Mononuclear cell (primary cell): ENCODE measurements at regions not wholly inside any gene's neighbourhood (a gene's known extent, or its start where the extent isn't known, plus 50 kb on each side); places are given as distances from the start of the nearest gene placed in this dataset.

Source experiments
- H3K27me3 ChIP-seq: 2 replicates; pipeline ENCODE4 v1.6.0; 2011; ENCODE audit warnings: low read length, control low read depth; ENCODE audit not compliant: insufficient read depth
- H3K4me1 ChIP-seq: 2 replicates; pipeline ENCODE4 v1.5.1; 2011; ENCODE audit warnings: mild to moderate bottlenecking, low read length, control low read depth; ENCODE audit not compliant: insufficient read depth
- H3K4me3 ChIP-seq: 2 replicates; pipeline ENCODE4 v1.5.1; 2011; ENCODE audit warnings: mild to moderate bottlenecking, low read length, moderate library complexity
- H3K9me3 ChIP-seq: 2 replicates; pipeline ENCODE4 v1.5.1; 2011; ENCODE audit warnings: low read depth, mild to moderate bottlenecking, control low read depth, low read length

GRCh38 chr10:33519130-33519860 lies 184.8 kb upstream of the NRP1 start:
- H3K4me3 ChIP-seq = no peak overlapping the region
- H3K27me3 ChIP-seq = peaks cover 8% of the 10 kb centered on the region
- H3K9me3 ChIP-seq = no peaks in the 10 kb centered on the region
- peaks cover 8% of the 10 kb centered on the region for H3K4me1 ChIP-seq

GRCh38 chr10:33510206-33510605 lies 175.7 kb upstream of the NRP1 start:
- Histone ChIP-seq H3K4me3 (no peak overlapping the region), H3K4me1 (peaks cover 34% of the 10 kb centered on the region), H3K9me3 (no peaks in the 10 kb centered on the region), H3K27me3 (no peaks in the 10 kb centered on the region)

DNA sequence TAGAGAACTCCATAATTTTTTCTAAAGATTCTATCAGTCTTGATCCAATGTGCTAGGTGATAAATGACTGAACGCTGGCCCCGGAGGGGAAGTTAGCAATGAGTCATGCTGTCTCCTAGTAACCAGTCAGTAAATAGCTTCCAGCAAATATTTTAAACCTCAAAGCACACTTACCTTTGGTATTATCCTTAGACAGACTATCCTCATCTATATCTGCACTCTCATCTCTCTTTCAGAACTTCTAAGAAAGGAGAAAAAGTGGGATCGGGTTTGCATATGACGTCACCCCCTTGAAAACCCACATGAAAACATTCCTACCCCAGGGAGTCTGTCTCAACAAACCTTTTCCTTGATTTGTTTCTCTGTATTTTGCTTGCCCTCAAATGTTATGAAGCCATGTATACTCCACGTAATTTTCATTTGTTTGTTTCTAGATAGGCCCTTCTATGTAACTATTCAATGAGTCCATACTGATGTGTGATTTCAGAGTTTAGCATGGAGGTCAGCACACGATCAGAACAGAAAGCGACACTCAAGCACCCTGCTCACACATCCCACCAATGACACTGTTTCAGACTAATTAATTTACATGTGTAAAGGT lies 174.9 kb upstream of the NRP1 start:
- Histone ChIP-seq H3K27me3 (no peaks in the 10 kb centered on the region), H3K9me3 (no peaks in the 10 kb centered on the region), H3K4me1 (peaks cover 34% of the 10 kb centered on the region), H3K4me3 (no peak overlapping the region)

DNA sequence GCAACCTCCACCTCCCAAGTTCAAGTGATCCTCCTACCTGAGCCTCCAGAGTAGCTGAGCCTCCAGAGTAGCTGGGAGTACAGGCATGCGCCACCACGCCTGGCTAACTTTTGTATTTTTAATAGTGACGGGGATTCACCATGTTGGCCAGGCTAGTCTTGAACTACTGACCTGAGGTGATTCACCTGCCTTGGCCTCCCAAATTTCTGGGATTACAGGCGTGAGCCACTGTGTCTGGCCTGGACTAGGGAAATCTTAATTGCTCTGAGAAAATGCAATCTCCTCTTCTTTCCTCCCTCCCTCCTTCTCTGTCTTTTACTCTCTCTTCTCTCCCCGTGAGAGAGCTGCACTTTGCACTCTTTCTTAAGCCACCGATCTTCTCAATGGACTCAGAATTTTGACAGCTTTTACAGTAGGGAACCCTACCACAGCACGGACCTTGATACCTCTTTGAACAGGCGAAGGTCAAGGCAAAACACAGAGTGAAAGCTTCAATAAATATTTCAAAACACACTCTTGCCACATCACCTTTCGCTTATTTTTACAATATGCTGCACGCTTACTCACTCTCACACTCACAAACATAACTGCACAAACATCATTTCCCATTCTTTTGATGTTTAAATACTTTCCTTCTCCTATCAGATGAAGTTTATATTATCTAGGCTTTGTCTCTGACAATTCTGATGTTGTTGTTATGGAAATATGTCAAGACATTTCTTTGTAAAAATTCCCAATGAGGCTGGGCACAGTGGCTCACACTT lies 173.4 kb upstream of the NRP1 start:
- H3K4me1 ChIP-seq = peaks cover 34% of the 10 kb centered on the region
- H3K9me3 ChIP-seq = no peaks in the 10 kb centered on the region
- no peak overlapping the region for H3K4me3 ChIP-seq
- H3K27me3 ChIP-seq = no peaks in the 10 kb centered on the region

GRCh38 chr10:33506838-33507661 lies 172.6 kb upstream of the NRP1 start:
- Histone ChIP-seq H3K4me1 (peaks cover 34% of the 10 kb centered on the region), H3K27me3 (no peaks in the 10 kb centered on the region), H3K4me3 (no peak overlapping the region), H3K9me3 (no peaks in the 10 kb centered on the region)

GRCh38 chr10:33506391-33506790 lies 171.9 kb upstream of the NRP1 start:
- Histone ChIP-seq H3K9me3 (no peaks in the 10 kb centered on the region), H3K27me3 (no peaks in the 10 kb centered on the region), H3K4me1 (peaks cover 34% of the 10 kb centered on the region), H3K4me3 (no peak overlapping the region)

- H3K27me3 ChIP-seq = no peaks in the 10 kb centered on the region
- peaks cover under 1% of the 10 kb centered on the region for H3K4me1 ChIP-seq
- no peaks in the 10 kb centered on the region for H3K9me3 ChIP-seq
These were observed 166.7 kb upstream of the NRP1 start for GRCh38 chr10:33501161-33501560.

GRCh38 chr10:33498391-33498891 lies 164.0 kb upstream of the NRP1 start:
- Histone ChIP-seq H3K4me3 (no peak overlapping the region), H3K27me3 (no peaks in the 10 kb centered on the region), H3K9me3 (no peaks in the 10 kb centered on the region), H3K4me1 (no peaks in the 10 kb centered on the region)

More at GRCh38 chr10:33501161-33501560, 166.7 kb upstream of the NRP1 start:
- H3K4me3 ChIP-seq = no peak overlapping the region

- Histone ChIP-seq H3K4me1 (no peaks in the 10 kb centered on the region), H3K4me3 (no peak overlapping the region), H3K9me3 (no peaks in the 10 kb centered on the region), H3K27me3 (no peaks in the 10 kb centered on the region)
These were observed 162.9 kb upstream of the NRP1 start for GRCh38 chr10:33497338-33497737.

GRCh38 chr10:33496096-33496495 lies 161.6 kb upstream of the NRP1 start:
- no peaks in the 10 kb centered on the region for H3K4me1 ChIP-seq

DNA sequence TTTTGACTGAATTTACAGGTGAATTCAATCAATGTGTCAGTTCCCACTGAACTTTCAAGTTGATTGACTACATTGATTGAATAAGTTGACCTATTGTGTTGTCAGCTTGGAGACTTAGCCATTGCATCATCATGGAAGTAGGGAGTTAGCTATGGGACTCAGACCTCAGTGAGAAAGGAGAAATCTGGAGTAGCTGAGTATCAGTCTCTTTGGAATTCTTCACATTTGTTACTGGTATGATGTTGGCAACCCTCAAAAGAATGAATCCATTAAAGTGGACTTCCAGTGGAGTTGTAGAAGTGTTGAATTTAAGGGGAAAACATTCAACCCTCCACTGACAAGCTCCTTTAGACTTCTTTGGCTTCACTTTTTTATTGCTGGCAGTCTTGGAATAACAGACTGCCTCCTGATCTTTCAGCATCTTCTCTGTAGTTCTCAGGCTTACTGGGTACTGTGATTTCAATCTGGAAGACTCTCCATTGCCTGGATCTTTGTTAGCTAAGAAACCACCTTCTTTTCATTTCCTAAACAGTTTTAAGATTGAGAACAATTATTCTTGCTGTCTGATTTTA lies 160.3 kb upstream of the NRP1 start:
- H3K4me3 ChIP-seq = no peak overlapping the region
- H3K4me1 ChIP-seq = no peaks in the 10 kb centered on the region
- H3K27me3 ChIP-seq = no peaks in the 10 kb centered on the region
- no peaks in the 10 kb centered on the region for H3K9me3 ChIP-seq

More at GRCh38 chr10:33496096-33496495, 161.6 kb upstream of the NRP1 start:
- no peaks in the 10 kb centered on the region for H3K9me3 ChIP-seq
- H3K27me3 ChIP-seq = no peaks in the 10 kb centered on the region
- no peak overlapping the region for H3K4me3 ChIP-seq

DNA sequence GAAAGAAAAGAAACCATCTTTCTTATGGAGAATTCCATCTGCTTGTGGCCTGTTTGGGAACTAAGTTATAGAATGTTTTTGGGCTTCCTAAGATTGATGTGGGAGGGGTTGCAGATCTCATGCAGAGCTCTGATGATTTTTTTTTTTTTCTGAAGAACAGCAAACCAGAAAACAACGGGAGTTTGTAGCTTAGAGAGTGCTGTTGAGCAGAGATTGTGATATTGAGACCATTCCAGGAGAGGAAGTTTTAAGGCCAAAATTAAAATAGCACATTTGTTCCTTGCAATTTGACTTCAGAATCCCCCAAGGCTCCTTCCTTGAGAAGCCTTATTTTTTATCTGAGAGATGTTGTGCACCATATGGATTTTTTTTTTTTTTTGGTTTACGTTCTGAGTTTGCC lies 159.5 kb upstream of the NRP1 start:
- H3K27me3 ChIP-seq = no peaks in the 10 kb centered on the region
- no peaks in the 10 kb centered on the region for H3K9me3 ChIP-seq
- H3K4me3 ChIP-seq = no peak overlapping the region
- H3K4me1 ChIP-seq = no peaks in the 10 kb centered on the region

DNA sequence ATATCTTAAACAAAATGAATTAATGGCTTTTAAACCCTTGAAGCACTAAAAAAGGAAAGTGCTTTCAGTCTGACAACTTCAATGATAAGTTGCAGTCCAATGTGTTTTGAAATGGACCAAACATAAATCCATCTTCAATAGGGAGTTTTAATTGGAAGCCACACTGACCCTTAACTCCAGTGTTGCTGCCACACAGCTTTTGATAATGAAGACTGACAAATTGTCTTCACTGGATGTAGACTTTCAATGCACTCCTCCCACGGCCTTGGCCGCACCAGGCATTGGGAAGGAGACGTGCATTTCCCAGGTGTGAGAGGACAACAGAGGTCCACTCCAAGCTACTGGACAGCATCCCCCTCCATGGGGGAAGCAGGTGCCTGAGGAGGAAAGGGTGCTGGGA lies 159.0 kb upstream of the NRP1 start:
- no peaks in the 10 kb centered on the region for H3K27me3 ChIP-seq
- H3K4me1 ChIP-seq = no peaks in the 10 kb centered on the region
- no peak overlapping the region for H3K4me3 ChIP-seq

DNA sequence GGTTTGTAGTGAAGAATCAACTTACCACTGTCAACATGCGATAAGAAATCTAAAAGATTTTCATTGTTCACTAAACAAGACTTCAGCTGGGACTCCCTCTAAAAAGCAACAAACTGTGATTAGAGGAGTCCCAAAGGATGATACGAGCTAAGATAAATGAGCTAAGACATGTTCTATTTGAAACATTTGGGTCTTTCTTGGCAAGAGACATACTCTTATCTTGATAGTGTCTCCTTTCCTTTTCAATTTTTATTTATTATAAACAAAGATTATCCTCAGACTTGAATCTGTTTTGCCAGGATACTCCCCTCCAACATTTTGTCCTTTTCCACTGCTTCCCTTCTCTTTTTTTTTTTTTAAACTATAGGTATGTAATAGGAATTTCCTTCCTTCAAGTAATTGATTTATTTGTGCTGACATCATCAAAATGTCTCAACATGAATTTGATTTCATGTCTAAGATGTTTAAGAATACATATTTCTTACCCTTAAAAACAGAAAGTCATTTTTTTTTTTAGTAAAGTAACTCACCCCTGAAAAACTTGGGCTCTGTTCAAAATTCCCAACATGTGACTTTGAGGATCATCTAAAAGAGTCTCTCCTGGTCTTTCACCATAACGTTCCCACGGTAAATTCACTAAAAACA lies 158.4 kb upstream of the NRP1 start:
- Histone ChIP-seq H3K4me3 (no peak overlapping the region), H3K9me3 (no peaks in the 10 kb centered on the region), H3K27me3 (no peaks in the 10 kb centered on the region), H3K4me1 (no peaks in the 10 kb centered on the region)

More for the DNA sequence above, 159.0 kb upstream of the NRP1 start:
- H3K9me3 ChIP-seq = no peaks in the 10 kb centered on the region
